GM12878 (cell line): ENCODE measurements at regions not wholly inside any gene's neighbourhood (a gene's known extent, or its start where the extent isn't known, plus 50 kb on each side); places are given as distances from the start of the nearest gene placed in this dataset.

ENCODE experiments used
- ATAC-seq: fragments of 200-7000 bp; cut with Tn5 transposase; 3 replicates; pipeline ENCODE4 v1.9.1; 2020; ENCODE audit warnings: mild to moderate bottlenecking, moderate library complexity
- BruUV-seq: library from RNA; stranded (reverse); fragments of 400-500 nt; replicated peaks from 2 replicates; lab custom pipeline; 2021; lab: Mats Ljungman, UMichigan
- CTCF ChIA-PET: fragments of 300-600 bp; sonication (Branson Sonifier 250); formaldehyde crosslinking; extraction: SDS; loops from one replicate; lab custom pipeline; 2021; ENCODE audit warnings: inconsistent platforms; lab: Yijun Ruan, JAX
- POLR2A ChIA-PET: fragments of 350-600 bp; formaldehyde crosslinking; extraction: SDS; loops from one replicate; lab custom pipeline; 2021; ENCODE audit warnings: inconsistent platforms; lab: Charles Lee
- RAD21 ChIA-PET: fragments of 300-600 bp; sonication (Branson Sonifier 250); formaldehyde crosslinking; loops from one replicate; lab custom pipeline; 2023; ENCODE audit warnings: antibody characterized with exemption; ENCODE audit not compliant: unreplicated experiment; lab: Charles Lee
- SMC1A ChIA-PET: fragments of 300-600 bp; sonication (Branson Sonifier 250); formaldehyde crosslinking; loops from one replicate; lab custom pipeline; 2023; ENCODE audit not compliant: unreplicated experiment, uncharacterized antibody; lab: Charles Lee
- DNase-seq: peaks from one replicate; pipeline ENCODE4 v3.0.0-alpha.2; 2011; ENCODE audit warnings: low read depth, low spot score
- FAIRE-seq: peaks from 3 replicates; lab custom pipeline; 2011; peaks lifted over from hg19 to GRCh38; lab: Jason Lieb, UNC
- H2AFZ ChIP-seq: 2 replicates; pipeline ENCODE4 v1.6.0; 2011; ENCODE audit warnings: low read depth, low read length, control low read depth; ENCODE audit not compliant: control insufficient read depth
- H3K27ac ChIP-seq: 2 replicates; pipeline ENCODE4 v1.5.1; 2011; ENCODE audit warnings: control low read depth; ENCODE audit not compliant: control insufficient read depth, insufficient read depth
- H3K27me3 ChIP-seq, 2 experiments: replicated peaks in 1 of 2; 2 replicates each; pipeline versions ENCODE4 v1.6.0 to v1.6.1; 2011; ENCODE audit warnings: low read length in 1 of 2; ENCODE audit not compliant: control insufficient read depth in 2 of 2, insufficient read depth in 2 of 2
- H3K36me3 ChIP-seq, 2 experiments: 2 replicates each; pipeline ENCODE4 v1.5.1; 2011; ENCODE audit warnings: low read length in 1 of 2; ENCODE audit not compliant: control insufficient read depth in 2 of 2, insufficient read depth in 2 of 2
- H3K4me1 ChIP-seq: 2 replicates; pipeline ENCODE4 v1.6.1; 2011; ENCODE audit warnings: mild to moderate bottlenecking, low read length, moderate library complexity, mixed read lengths; ENCODE audit not compliant: control insufficient read depth, insufficient read depth
- H3K4me2 ChIP-seq: 2 replicates; pipeline ENCODE4 v1.6.0; 2011; ENCODE audit warnings: control low read depth; ENCODE audit not compliant: control insufficient read depth, insufficient read depth
- H3K4me3 ChIP-seq: fragments of 200-600 bp; sonication (generic); 2 replicates; pipeline ENCODE4 v1.5.1; 2016
- H3K79me2 ChIP-seq: 2 replicates; pipeline ENCODE4 v1.6.0; 2011; ENCODE audit warnings: low read length; ENCODE audit not compliant: control insufficient read depth, insufficient read depth
- H3K9ac ChIP-seq: 2 replicates; pipeline ENCODE4 v1.8.0; 2011; ENCODE audit warnings: low read length, control low read depth, mixed read lengths; ENCODE audit not compliant: control insufficient read depth, insufficient read depth
- H3K9me3 ChIP-seq: replicated peaks from 3 replicates; pipeline ENCODE4 v1.5.1; 2011; ENCODE audit warnings: mild to moderate bottlenecking, low read length; ENCODE audit not compliant: control insufficient read depth, insufficient read depth
- H4K20me1 ChIP-seq: 2 replicates; pipeline ENCODE4 v1.6.0; 2011; ENCODE audit not compliant: control insufficient read depth, insufficient read depth
- CBX5 ChIP-seq: sonication (generic); IDR thresholded peaks from 2 replicates; pipeline ENCODE4 v1.6.1; 2016; ENCODE audit warnings: low read depth, moderate library complexity, mild to moderate bottlenecking, inconsistent platforms
- HDAC2 ChIP-seq: fragments of 200-600 bp; sonication (generic); IDR thresholded peaks from 2 replicates; pipeline ENCODE4 v1.6.1; 2017
- IKZF2 ChIP-seq, 2 experiments: fragments of 450-650 bp; IDR thresholded peaks; 2 replicates each; pipeline ENCODE4 v1.6.1; 2017; ENCODE audit warnings: mild to moderate bottlenecking in 2 of 2, moderate library complexity in 2 of 2
- NFIC ChIP-seq: IDR thresholded peaks from 2 replicates; pipeline ENCODE4 v1.6.1; 2012; ENCODE audit warnings: low read depth, mild to moderate bottlenecking, inconsistent platforms, low read length, moderate library complexity
- POLR2A ChIP-seq: IDR thresholded peaks from 2 replicates; pipeline ENCODE4 v1.6.1; 2011; ENCODE audit warnings: low read depth, mild to moderate bottlenecking, low read length
- POLR2AphosphoS2 ChIP-seq: IDR thresholded peaks from 2 replicates; pipeline ENCODE4 v1.6.1; 2011; ENCODE audit warnings: low read depth, mild to moderate bottlenecking, low read length, improper control_type of control experiment, moderate library complexity
- SMARCA5 ChIP-seq: fragments of 450-650 bp; IDR thresholded peaks from 2 replicates; pipeline ENCODE4 v1.6.1; 2017; ENCODE audit warnings: mild to moderate bottlenecking
- SMC3 ChIP-seq: IDR thresholded peaks from 2 replicates; pipeline ENCODE4 v1.6.1; 2011; ENCODE audit warnings: low read length, improper control_type of control experiment, borderline replicate concordance
- WRNIP1 ChIP-seq: IDR thresholded peaks from 2 replicates; pipeline ENCODE4 v1.6.1; 2011; ENCODE audit warnings: low read depth, low read length, improper control_type of control experiment, borderline replicate concordance
- ZZZ3 ChIP-seq: IDR thresholded peaks from 2 replicates; pipeline ENCODE4 v1.6.1; 2011; ENCODE audit warnings: low read depth; ENCODE audit not compliant: control insufficient read depth, insufficient read length
- WGBS: methylation state at CpG from one replicate; pipeline ENCODE4 v1.1.6; 2016; ENCODE audit warnings: low lambda C conversion rate; ENCODE audit not compliant: insufficient replicate concordance, insufficient coverage; ENCODE audit errors: missing lambda C conversion rate; 5-methylcytosine and 5-hydroxymethylcytosine counted together
- in situ Hi-C: fragments of 300-500 bp; cut with MboI; formaldehyde crosslinking; loops from 9 replicates; pipeline ENCODE4 v1.14.3; 2018; ENCODE audit warnings: mixed read lengths
- intact Hi-C: fragments of 100-400 bp; cut with micrococcal nuclease; formaldehyde crosslinking; loops from one replicate; pipeline ENCODE4 v1.14.2; 2022; ENCODE audit not compliant: unreplicated experiment
- TF ChIP-seq, protein P1 (sequence below): fragments of 450-650 bp; formaldehyde crosslinking; IDR thresholded peaks from 2 replicates; pipeline ENCODE4 v1.5.0; 2022; ENCODE audit warnings: mild to moderate bottlenecking, missing genetic modification characterization
- TF ChIP-seq, protein P2 (sequence below): IDR thresholded peaks from 2 replicates; pipeline ENCODE4 v1.6.1; 2011; ENCODE audit warnings: low read depth, low read length, improper control_type of control experiment, borderline replicate concordance

DNA sequence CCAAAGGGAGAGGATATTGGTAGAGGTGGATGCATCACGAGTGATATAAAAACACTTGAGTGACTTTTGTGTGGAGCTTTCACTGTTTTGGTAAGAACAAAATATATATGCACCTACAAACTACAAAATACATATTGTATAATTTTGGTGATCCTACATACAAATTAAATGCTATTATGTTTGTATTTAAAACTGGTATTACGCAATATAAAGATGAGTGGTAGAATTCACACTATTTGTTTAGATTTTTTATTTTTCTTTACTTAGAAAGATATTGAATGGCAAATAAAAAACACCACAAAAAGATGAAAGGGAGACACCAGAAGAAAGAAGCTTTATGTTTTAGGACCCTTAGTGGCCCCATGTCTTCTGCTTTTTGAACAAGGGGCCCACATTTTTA lies 770.7 kb upstream of the ID2 start:
- Histone ChIP-seq H3K79me2 (no peaks in the 10 kb centered on the region), H3K27me3 (no peaks in the 10 kb centered on the region), H3K9me3 (no peaks in the 10 kb centered on the region; the same call in 2 of the 3 replicates), H3K4me2 (no peak overlapping the region), H3K9ac (no peak overlapping the region), H3K4me1 (no peaks in the 10 kb centered on the region), H4K20me1 (no peaks in the 10 kb centered on the region), H3K36me3 (no peaks in the 10 kb centered on the region), H3K4me3 (no peak overlapping the region), H3K27ac (no peak overlapping the region), H2AFZ (no peak overlapping the region)
- no TSS peak for BruUV-seq
- DNase-seq (no peak), FAIRE-seq (no peak), ATAC-seq (no peak)
- intact Hi-C loops, result no loop called here
- SMC1A ChIA-PET, result interaction anchor here (1.6 kb wide), 1 partner anchor 32 kb away, joined by 3 read pairs; no protein-coding TSS in a partner anchor
- CTCF ChIA-PET, result no interaction called here
- TF ChIP-seq IKZF2 (IDR thresholded peaks at IDR 0.05), result no peak
- TF ChIP-seq WRNIP1, result no peak
- no peak for TF ChIP-seq SMARCA5
- TF ChIP-seq CBX5, result no peak
- no peak for TF ChIP-seq POLR2A
- TF ChIP-seq HDAC2, result no peak
- TF ChIP-seq ZZZ3, result no peak
- no peak for TF ChIP-seq NFIC
- TF ChIP-seq, protein P1, sequence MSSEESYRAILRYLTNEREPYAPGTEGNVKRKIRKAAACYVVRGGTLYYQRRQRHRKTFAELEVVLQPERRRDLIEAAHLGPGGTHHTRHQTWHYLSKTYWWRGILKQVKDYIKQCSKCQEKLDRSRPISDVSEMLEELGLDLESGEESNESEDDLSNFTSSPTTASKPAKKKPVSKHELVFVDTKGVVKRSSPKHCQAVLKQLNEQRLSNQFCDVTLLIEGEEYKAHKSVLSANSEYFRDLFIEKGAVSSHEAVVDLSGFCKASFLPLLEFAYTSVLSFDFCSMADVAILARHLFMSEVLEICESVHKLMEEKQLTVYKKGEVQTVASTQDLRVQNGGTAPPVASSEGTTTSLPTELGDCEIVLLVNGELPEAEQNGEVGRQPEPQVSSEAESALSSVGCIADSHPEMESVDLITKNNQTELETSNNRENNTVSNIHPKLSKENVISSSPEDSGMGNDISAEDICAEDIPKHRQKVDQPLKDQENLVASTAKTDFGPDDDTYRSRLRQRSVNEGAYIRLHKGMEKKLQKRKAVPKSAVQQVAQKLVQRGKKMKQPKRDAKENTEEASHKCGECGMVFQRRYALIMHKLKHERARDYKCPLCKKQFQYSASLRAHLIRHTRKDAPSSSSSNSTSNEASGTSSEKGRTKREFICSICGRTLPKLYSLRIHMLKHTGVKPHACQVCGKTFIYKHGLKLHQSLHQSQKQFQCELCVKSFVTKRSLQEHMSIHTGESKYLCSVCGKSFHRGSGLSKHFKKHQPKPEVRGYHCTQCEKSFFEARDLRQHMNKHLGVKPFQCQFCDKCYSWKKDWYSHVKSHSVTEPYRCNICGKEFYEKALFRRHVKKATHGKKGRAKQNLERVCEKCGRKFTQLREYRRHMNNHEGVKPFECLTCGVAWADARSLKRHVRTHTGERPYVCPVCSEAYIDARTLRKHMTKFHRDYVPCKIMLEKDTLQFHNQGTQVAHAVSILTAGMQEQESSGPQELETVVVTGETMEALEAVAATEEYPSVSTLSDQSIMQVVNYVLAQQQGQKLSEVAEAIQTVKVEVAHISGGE, result no peak
- TF ChIP-seq, protein P2, sequence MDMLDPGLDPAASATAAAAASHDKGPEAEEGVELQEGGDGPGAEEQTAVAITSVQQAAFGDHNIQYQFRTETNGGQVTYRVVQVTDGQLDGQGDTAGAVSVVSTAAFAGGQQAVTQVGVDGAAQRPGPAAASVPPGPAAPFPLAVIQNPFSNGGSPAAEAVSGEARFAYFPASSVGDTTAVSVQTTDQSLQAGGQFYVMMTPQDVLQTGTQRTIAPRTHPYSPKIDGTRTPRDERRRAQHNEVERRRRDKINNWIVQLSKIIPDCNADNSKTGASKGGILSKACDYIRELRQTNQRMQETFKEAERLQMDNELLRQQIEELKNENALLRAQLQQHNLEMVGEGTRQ, result no peak
- no peak for TF ChIP-seq POLR2AphosphoS2
- no peak for TF ChIP-seq SMC3
- in situ Hi-C loops, result no loop called here
- 7% methylated on average over 2 of the region's 2 CpGs for WGBS
- RAD21 ChIA-PET, result no interaction called here
- POLR2A ChIA-PET, result no interaction called here
